ENCODE measurements at regions not wholly inside any gene's neighbourhood (a gene's known extent, or its start where the extent isn't known, plus 50 kb on each side); places are given as distances from the start of the nearest gene placed in this dataset.

GRCh38 chr4:3613967-3614730 lies 81.9 kb upstream of the LRPAP1 start:
- Histone ChIP-seq H3K9me1 (replicated peaks; ENCODE audit: control insufficient read depth, extremely low read depth, insufficient read depth, low read length) (no peaks in the 10 kb centered on the region), H4K20me1 (replicated peaks; ENCODE audit: control insufficient read depth, extremely low read depth, insufficient read depth, low read length) (no peaks in the 10 kb centered on the region), H3K27ac (ENCODE audit: insufficient read depth, low read depth, low read length) (no peak overlapping the region), H3K36me3 (ENCODE audit: control insufficient read depth in 2 of 2, extremely low read depth in 1 of 2, insufficient read depth in 2 of 2, low read length in 2 of 2) (no peaks in the 10 kb centered on the region), H3K9ac (replicated peaks; ENCODE audit: extremely low read depth, insufficient read depth, low read length) (no peak overlapping the region), H3K4me1 (ENCODE audit: control insufficient read depth, extremely low read depth, insufficient read depth, low read length) (no peaks in the 10 kb centered on the region), H3K9me3 (replicated peaks; ENCODE audit: control insufficient read depth, insufficient read depth, low read length) (no peaks in the 10 kb centered on the region), H2AFZ (ENCODE audit: low read depth, low read length) (no peak overlapping the region), H3K4me3 (replicated peaks in 1 of 3; ENCODE audit: insufficient read depth in 1 of 3, low read depth in 1 of 3, low read length in 3 of 3) (no peak overlapping the region), H3K4me2 (ENCODE audit: insufficient read depth, low read length) (no peak overlapping the region), H3K27me3 (ENCODE audit: control insufficient read depth in 2 of 2, insufficient read depth in 2 of 2, low read length in 2 of 2) (no peaks in the 10 kb centered on the region), H3K79me2 (ENCODE audit: control insufficient read depth, insufficient read depth, low read length) (no peaks in the 10 kb centered on the region)
- intact Hi-C loops (cut with micrococcal nuclease) (no loop called here), dilution Hi-C loops (cut with MboI; ENCODE audit: extremely low pct_ligation_motif_present, low sequenced_read_pairs) (no loop called here)
- DNase-seq (ENCODE audit: low read depth, low spot score) (no peak), FAIRE-seq (no peak)
- TF ChIP-seq MYC (IDR thresholded peaks at IDR 0.05; ENCODE audit: low read depth, low read length) (no peak), JUN (IDR thresholded peaks at IDR 0.05; ENCODE audit: borderline replicate concordance, insufficient read depth, insufficient read length, low read depth) (no peak), FOS (IDR thresholded peaks at IDR 0.05; ENCODE audit: borderline replicate concordance, insufficient read depth, low read length) (no peak), MAX (IDR thresholded peaks at IDR 0.05; ENCODE audit: insufficient read depth, insufficient read length) (no peak), POLR2A (IDR thresholded peaks at IDR 0.05; ENCODE audit: low read depth, low read length) (no peak), GATA2 (IDR thresholded peaks at IDR 0.05; ENCODE audit: insufficient read depth, insufficient read length, low read depth, low read length) (no peak), POLR2AphosphoS5 (IDR thresholded peaks at IDR 0.05; ENCODE audit: insufficient read depth, low read depth, low read length) (no peak), EZH2 (IDR thresholded peaks at IDR 0.05; ENCODE audit: borderline replicate concordance, low read depth, low read length, severe bottlenecking) (no peak)
- TF ChIP-seq, protein P1, sequence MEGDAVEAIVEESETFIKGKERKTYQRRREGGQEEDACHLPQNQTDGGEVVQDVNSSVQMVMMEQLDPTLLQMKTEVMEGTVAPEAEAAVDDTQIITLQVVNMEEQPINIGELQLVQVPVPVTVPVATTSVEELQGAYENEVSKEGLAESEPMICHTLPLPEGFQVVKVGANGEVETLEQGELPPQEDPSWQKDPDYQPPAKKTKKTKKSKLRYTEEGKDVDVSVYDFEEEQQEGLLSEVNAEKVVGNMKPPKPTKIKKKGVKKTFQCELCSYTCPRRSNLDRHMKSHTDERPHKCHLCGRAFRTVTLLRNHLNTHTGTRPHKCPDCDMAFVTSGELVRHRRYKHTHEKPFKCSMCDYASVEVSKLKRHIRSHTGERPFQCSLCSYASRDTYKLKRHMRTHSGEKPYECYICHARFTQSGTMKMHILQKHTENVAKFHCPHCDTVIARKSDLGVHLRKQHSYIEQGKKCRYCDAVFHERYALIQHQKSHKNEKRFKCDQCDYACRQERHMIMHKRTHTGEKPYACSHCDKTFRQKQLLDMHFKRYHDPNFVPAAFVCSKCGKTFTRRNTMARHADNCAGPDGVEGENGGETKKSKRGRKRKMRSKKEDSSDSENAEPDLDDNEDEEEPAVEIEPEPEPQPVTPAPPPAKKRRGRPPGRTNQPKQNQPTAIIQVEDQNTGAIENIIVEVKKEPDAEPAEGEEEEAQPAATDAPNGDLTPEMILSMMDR (IDR thresholded peaks at IDR 0.05; ENCODE audit: extremely low read depth in 1 of 2, insufficient read depth in 1 of 2, low read depth in 1 of 2, low read length in 2 of 2), result no peak
- BruUV-seq (replicated peaks), result no TSS peak
- ChIA-PET CTCF (no interaction called here), POLR2A (no interaction called here)

Data from endothelial cell of umbilical vein (primary cell).